ENCODE measurements at regions not wholly inside any gene's neighbourhood (a gene's known extent, or its start where the extent isn't known, plus 50 kb on each side); places are given as distances from the start of the nearest gene placed in this dataset.
A peak's percentile ranks its signal among the peaks of the same experiment; 100 is the strongest.

GRCh38 chr10:121385136-121385535 lies 213.1 kb downstream of the FGFR2 start (continued):
- TF ChIP-seq CTCF (conservative IDR thresholded peaks at IDR 0.05; ENCODE audit: low read depth in 2 of 2) (no peak), CREB1 (CRISPR knock-in tag; IDR thresholded peaks at IDR 0.05; ENCODE audit: low read depth) (no peak)

- no peak overlapping the region for H3K4me2 ChIP-seq
- H3K9me2 ChIP-seq (ENCODE audit: insufficient read depth) = no peaks in the 10 kb centered on the region
- H3K27ac ChIP-seq (ENCODE audit: low read depth) = no peak overlapping the region
- no peaks in the 10 kb centered on the region for H3K27me3 ChIP-seq (ENCODE audit: insufficient read depth)
- H3K9me3 Mint-ChIP-seq = peaks cover 3% of the 10 kb centered on the region; the same call in 1 of the 3 replicates
- H2AFZ ChIP-seq = no peak overlapping the region; the same call in 1 of the 2 replicates
- H3K27ac Mint-ChIP-seq = no peak overlapping the region
- no peaks in the 10 kb centered on the region; the same call in 2 of the 3 replicates for H3K4me1 Mint-ChIP-seq
- TF ChIP-seq CTCF (conservative IDR thresholded peaks at IDR 0.05; ENCODE audit: low read depth in 2 of 2) (0 out of 4 replicates have a peak, but pooled peaks of 1 of the 2 experiments have one; percentile 28), JUNB (IDR thresholded peaks at IDR 0.05; ENCODE audit: unreplicated experiment) (no peak)
- no peaks in the 10 kb centered on the region for H3K4me1 ChIP-seq (ENCODE audit: insufficient read depth)
- no peak for DNase-seq (ENCODE audit: low spot score)
- H3K36me3 Mint-ChIP-seq (ENCODE audit: low read depth) = no peaks in the 10 kb centered on the region
- H4K20me1 ChIP-seq (replicated peaks; ENCODE audit: insufficient read depth) = no peaks in the 10 kb centered on the region
- H3K4me3 Mint-ChIP-seq = no peak overlapping the region
- no peaks in the 10 kb centered on the region for H3K27me3 Mint-ChIP-seq (ENCODE audit: insufficient read depth, low read depth, poor library complexity)
- H3K4me3 ChIP-seq = no peak overlapping the region
- H3F3A ChIP-seq (replicated peaks; ENCODE audit: low read depth) = no peaks in the 10 kb centered on the region
- H3K36me3 ChIP-seq (ENCODE audit: insufficient read depth) = no peaks in the 10 kb centered on the region
- ATAC-seq = no peak
- H3K79me2 ChIP-seq (replicated peaks; ENCODE audit: insufficient read depth) = no peaks in the 10 kb centered on the region
Observed at GRCh38 chr10:121392657-121393056, 205.6 kb downstream of the FGFR2 start.

GRCh38 chr10:121393522-121393921 lies 204.7 kb downstream of the FGFR2 start:
- no peaks in the 10 kb centered on the region for H3F3A ChIP-seq (replicated peaks; ENCODE audit: low read depth)
- ATAC-seq = no peak
- no peaks in the 10 kb centered on the region for H3K27me3 Mint-ChIP-seq (ENCODE audit: insufficient read depth, low read depth, poor library complexity)
- TF ChIP-seq, protein P1, sequence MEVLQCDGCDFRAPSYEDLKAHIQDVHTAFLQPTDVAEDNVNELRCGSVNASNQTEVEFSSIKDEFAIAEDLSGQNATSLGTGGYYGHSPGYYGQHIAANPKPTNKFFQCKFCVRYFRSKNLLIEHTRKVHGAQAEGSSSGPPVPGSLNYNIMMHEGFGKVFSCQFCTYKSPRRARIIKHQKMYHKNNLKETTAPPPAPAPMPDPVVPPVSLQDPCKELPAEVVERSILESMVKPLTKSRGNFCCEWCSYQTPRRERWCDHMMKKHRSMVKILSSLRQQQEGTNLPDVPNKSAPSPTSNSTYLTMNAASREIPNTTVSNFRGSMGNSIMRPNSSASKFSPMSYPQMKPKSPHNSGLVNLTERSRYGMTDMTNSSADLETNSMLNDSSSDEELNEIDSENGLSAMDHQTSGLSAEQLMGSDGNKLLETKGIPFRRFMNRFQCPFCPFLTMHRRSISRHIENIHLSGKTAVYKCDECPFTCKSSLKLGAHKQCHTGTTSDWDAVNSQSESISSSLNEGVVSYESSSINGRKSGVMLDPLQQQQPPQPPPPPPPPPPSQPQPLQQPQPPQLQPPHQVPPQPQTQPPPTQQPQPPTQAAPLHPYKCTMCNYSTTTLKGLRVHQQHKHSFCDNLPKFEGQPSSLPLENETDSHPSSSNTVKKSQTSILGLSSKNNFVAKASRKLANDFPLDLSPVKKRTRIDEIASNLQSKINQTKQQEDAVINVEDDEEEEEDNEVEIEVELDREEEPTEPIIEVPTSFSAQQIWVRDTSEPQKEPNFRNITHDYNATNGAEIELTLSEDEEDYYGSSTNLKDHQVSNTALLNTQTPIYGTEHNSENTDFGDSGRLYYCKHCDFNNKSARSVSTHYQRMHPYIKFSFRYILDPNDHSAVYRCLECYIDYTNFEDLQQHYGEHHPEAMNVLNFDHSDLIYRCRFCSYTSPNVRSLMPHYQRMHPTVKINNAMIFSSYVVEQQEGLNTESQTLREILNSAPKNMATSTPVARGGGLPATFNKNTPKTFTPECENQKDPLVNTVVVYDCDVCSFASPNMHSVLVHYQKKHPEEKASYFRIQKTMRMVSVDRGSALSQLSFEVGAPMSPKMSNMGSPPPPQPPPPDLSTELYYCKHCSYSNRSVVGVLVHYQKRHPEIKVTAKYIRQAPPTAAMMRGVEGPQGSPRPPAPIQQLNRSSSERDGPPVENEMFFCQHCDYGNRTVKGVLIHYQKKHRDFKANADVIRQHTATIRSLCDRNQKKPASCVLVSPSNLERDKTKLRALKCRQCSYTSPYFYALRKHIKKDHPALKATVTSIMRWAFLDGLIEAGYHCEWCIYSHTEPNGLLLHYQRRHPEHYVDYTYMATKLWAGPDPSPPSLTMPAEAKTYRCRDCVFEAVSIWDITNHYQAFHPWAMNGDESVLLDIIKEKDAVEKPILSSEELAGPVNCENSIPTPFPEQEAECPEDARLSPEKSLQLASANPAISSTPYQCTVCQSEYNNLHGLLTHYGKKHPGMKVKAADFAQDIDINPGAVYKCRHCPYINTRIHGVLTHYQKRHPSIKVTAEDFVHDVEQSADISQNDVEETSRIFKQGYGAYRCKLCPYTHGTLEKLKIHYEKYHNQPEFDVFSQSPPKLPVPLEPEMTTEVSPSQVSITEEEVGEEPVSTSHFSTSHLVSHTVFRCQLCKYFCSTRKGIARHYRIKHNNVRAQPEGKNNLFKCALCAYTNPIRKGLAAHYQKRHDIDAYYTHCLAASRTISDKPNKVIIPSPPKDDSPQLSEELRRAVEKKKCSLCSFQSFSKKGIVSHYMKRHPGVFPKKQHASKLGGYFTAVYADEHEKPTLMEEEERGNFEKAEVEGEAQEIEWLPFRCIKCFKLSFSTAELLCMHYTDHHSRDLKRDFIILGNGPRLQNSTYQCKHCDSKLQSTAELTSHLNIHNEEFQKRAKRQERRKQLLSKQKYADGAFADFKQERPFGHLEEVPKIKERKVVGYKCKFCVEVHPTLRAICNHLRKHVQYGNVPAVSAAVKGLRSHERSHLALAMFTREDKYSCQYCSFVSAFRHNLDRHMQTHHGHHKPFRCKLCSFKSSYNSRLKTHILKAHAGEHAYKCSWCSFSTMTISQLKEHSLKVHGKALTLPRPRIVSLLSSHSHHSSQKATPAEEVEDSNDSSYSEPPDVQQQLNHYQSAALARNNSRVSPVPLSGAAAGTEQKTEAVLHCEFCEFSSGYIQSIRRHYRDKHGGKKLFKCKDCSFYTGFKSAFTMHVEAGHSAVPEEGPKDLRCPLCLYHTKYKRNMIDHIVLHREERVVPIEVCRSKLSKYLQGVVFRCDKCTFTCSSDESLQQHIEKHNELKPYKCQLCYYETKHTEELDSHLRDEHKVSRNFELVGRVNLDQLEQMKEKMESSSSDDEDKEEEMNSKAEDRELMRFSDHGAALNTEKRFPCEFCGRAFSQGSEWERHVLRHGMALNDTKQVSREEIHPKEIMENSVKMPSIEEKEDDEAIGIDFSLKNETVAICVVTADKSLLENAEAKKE (CRISPR knock-in tag; IDR thresholded peaks at IDR 0.05) = no peak
- TF ChIP-seq EZH2 (IDR thresholded peaks at IDR 0.05; ENCODE audit: low read depth, unreplicated experiment) (no peak), STAT1 (IDR thresholded peaks at IDR 0.05; ENCODE audit: unreplicated experiment) (no peak), JUNB (IDR thresholded peaks at IDR 0.05; ENCODE audit: unreplicated experiment) (no peak), CREB1 (CRISPR knock-in tag; IDR thresholded peaks at IDR 0.05; ENCODE audit: low read depth) (no peak), EZH2phosphoT487 (IDR thresholded peaks at IDR 0.05; ENCODE audit: unreplicated experiment) (no peak), NANOG (IDR thresholded peaks at IDR 0.05; ENCODE audit: borderline replicate concordance) (no peak)

More at GRCh38 chr10:121393522-121393921, 204.7 kb downstream of the FGFR2 start:
- Mint-ChIP-seq H3K9me3 (peaks cover 3% of the 10 kb centered on the region; the same call in 1 of the 3 replicates), H3K36me3 (ENCODE audit: low read depth) (no peaks in the 10 kb centered on the region), H3K27ac (no peak overlapping the region), H3K4me3 (no peak overlapping the region), H3K4me1 (no peaks in the 10 kb centered on the region; the same call in 2 of the 3 replicates)
- no peaks in the 10 kb centered on the region for H3K9me2 ChIP-seq (ENCODE audit: insufficient read depth)
- H3K27me3 ChIP-seq (ENCODE audit: insufficient read depth) = no peaks in the 10 kb centered on the region
- H4K20me1 ChIP-seq (replicated peaks; ENCODE audit: insufficient read depth) = no peaks in the 10 kb centered on the region
- H3K27ac ChIP-seq (ENCODE audit: low read depth) = no peak overlapping the region
- DNase-seq (ENCODE audit: low spot score) = no peak
- no peaks in the 10 kb centered on the region for H3K4me1 ChIP-seq (ENCODE audit: insufficient read depth)
- no peaks in the 10 kb centered on the region for H3K36me3 ChIP-seq (ENCODE audit: insufficient read depth)
- peak overlapping the region; percentile 6; the same call in 1 of the 2 replicates for H2AFZ ChIP-seq
- H3K4me2 ChIP-seq = no peak overlapping the region
- no peak overlapping the region for H3K4me3 ChIP-seq
- H3K79me2 ChIP-seq (replicated peaks; ENCODE audit: insufficient read depth) = no peaks in the 10 kb centered on the region

Measured in GM23338 (cell line).